Uterus (tissue), 2 donors: ENCODE measurements at regions not wholly inside any gene's neighbourhood (a gene's known extent, or its start where the extent isn't known, plus 50 kb on each side); places are given as distances from the start of the nearest gene placed in this dataset.

ENCODE experiments used
- CTCF ChIP-seq, 4 experiments: fragments of 200-600 bp in 2 of 4; fragments of 450-650 bp in 2 of 4; sonication (generic) in 2 of 4; IDR thresholded peaks; one replicate each; pipeline ENCODE4 v1.5.1; 2016 to 2019; ENCODE audit warnings: antibody characterized with exemption in 4 of 4, mild to moderate bottlenecking in 2 of 4, moderate library complexity in 1 of 4
- POLR2A ChIP-seq, 2 donors: fragments of 450-650 bp; IDR thresholded peaks; one replicate each; pipeline ENCODE4 v1.6.1; 2016; ENCODE audit warnings: antibody characterized with exemption in 2 of 2, mild to moderate bottlenecking in 1 of 2, moderate library complexity in 1 of 2

- TF ChIP-seq CTCF (IDR thresholded peaks at IDR 0.05): no peak
- no peak for TF ChIP-seq POLR2A (IDR thresholded peaks at IDR 0.05)
Measured at GRCh38 chrX:40966213-40966820, 118.9 kb upstream of the USP9X start.
